Mesenchymal stem cell (in vitro differentiated cells and primary cell): ENCODE measurements at regions not wholly inside any gene's neighbourhood (a gene's known extent, or its start where the extent isn't known, plus 50 kb on each side); places are given as distances from the start of the nearest gene placed in this dataset.
A peak's percentile ranks its signal among the peaks of the same experiment; 100 is the strongest.

ENCODE experiments used
- DNase-seq: peaks from one replicate; pipeline ENCODE4 v3.0.0-alpha.2; 2013
- H2AFZ ChIP-seq: one replicate; pipeline ENCODE4 v1.6.1; 2013; ENCODE audit warnings: low read depth, mild to moderate bottlenecking, control low read depth, inconsistent platforms, low read length, moderate library complexity
- H2AK5ac ChIP-seq: 2 replicates; pipeline ENCODE4 v1.6.1; 2013; ENCODE audit warnings: low read length, moderate library complexity, mild to moderate bottlenecking, inconsistent platforms; ENCODE audit not compliant: severe bottlenecking
- H2BK120ac ChIP-seq: one replicate; pipeline ENCODE4 v1.6.1; 2013; ENCODE audit warnings: low read depth, mild to moderate bottlenecking, inconsistent platforms, low read length, moderate library complexity
- H2BK12ac ChIP-seq, 2 experiments: one replicate each; pipeline ENCODE4 v1.6.1; 2013; ENCODE audit warnings: inconsistent platforms in 2 of 2, low read length in 2 of 2, mild to moderate bottlenecking in 2 of 2, moderate library complexity in 2 of 2, control low read depth in 1 of 2
- H2BK15ac ChIP-seq: one replicate; pipeline ENCODE4 v1.6.1; 2013; ENCODE audit warnings: mild to moderate bottlenecking, low read depth, inconsistent platforms; ENCODE audit not compliant: poor library complexity, severe bottlenecking
- H2BK5ac ChIP-seq: 2 replicates; pipeline ENCODE4 v1.6.1; 2013; ENCODE audit warnings: low read depth, mild to moderate bottlenecking, low read length, control low read depth, inconsistent platforms; ENCODE audit not compliant: poor library complexity, severe bottlenecking
- H3K14ac ChIP-seq, 2 experiments: one replicate each; pipeline ENCODE4 v1.6.1; 2013; ENCODE audit warnings: inconsistent platforms in 2 of 2, low read length in 2 of 2, control low read depth in 1 of 2, mild to moderate bottlenecking in 1 of 2, moderate library complexity in 1 of 2
- H3K18ac ChIP-seq, 2 experiments: one replicate each; pipeline ENCODE4 v1.6.1; 2013; ENCODE audit warnings: inconsistent platforms in 2 of 2, low read length in 2 of 2, control low read depth in 1 of 2, low read depth in 1 of 2, mild to moderate bottlenecking in 1 of 2
- H3K23ac ChIP-seq, 2 experiments: one replicate each; pipeline ENCODE4 v1.6.1; 2013; ENCODE audit warnings: inconsistent platforms in 2 of 2, low read length in 2 of 2, mild to moderate bottlenecking in 2 of 2, moderate library complexity in 2 of 2, control low read depth in 1 of 2
- H3K27ac ChIP-seq: 2 replicates; pipeline ENCODE4 v1.5.1; 2013; ENCODE audit warnings: mild to moderate bottlenecking, moderate library complexity, low read length, control low read depth, inconsistent platforms; ENCODE audit not compliant: poor library complexity, severe bottlenecking
- H3K27me3 ChIP-seq, 2 experiments: 2 replicates each; pipeline versions ENCODE4 v1.6.1 to v1.7.0; 2013; ENCODE audit warnings: low read length in 2 of 2, mild to moderate bottlenecking in 2 of 2, moderate library complexity in 2 of 2, control low read depth in 1 of 2, inconsistent platforms in 1 of 2; ENCODE audit not compliant: control insufficient read depth in 1 of 2, insufficient read depth in 1 of 2
- H3K36me3 ChIP-seq, 2 experiments: 2 replicates each; pipeline versions ENCODE4 v1.6.1 to v1.7.0; 2013; ENCODE audit warnings: low read length in 2 of 2, control low read depth in 1 of 2, inconsistent platforms in 1 of 2, low read depth in 1 of 2, mild to moderate bottlenecking in 1 of 2; ENCODE audit not compliant: insufficient read depth in 2 of 2, control insufficient read depth in 1 of 2
- H3K4ac ChIP-seq, 2 experiments: one replicate each; pipeline ENCODE4 v1.6.1; 2013; ENCODE audit warnings: inconsistent platforms in 2 of 2, low read length in 2 of 2, mild to moderate bottlenecking in 2 of 2, moderate library complexity in 2 of 2, control low read depth in 1 of 2, low read depth in 1 of 2
- H3K4me1 ChIP-seq: 2 replicates; pipeline ENCODE4 v1.6.1; 2013; ENCODE audit warnings: low read depth, low read length, control low read depth; ENCODE audit not compliant: control insufficient read depth, insufficient read depth
- H3K4me2 ChIP-seq: 2 replicates; pipeline ENCODE4 v1.6.1; 2013; ENCODE audit warnings: low read length, mild to moderate bottlenecking, inconsistent platforms; ENCODE audit not compliant: poor library complexity, severe bottlenecking
- H3K4me3 ChIP-seq, 2 experiments: 2 replicates each; pipeline versions ENCODE4 v1.5.1 to v1.7.0; 2013; ENCODE audit warnings: low read length in 2 of 2, mild to moderate bottlenecking in 2 of 2, control low read depth in 1 of 2, low read depth in 1 of 2; ENCODE audit not compliant: insufficient read depth in 1 of 2
- H3K79me1 ChIP-seq: replicated peaks from 2 replicates; pipeline ENCODE4 v1.6.1; 2013; ENCODE audit warnings: mild to moderate bottlenecking, control low read depth, low read length, inconsistent platforms; ENCODE audit not compliant: poor library complexity, severe bottlenecking
- H3K9ac ChIP-seq: 2 replicates; pipeline ENCODE4 v1.7.0; 2013; ENCODE audit warnings: mild to moderate bottlenecking, low read length, moderate library complexity
- H3K9me3 ChIP-seq: 2 replicates; pipeline ENCODE4 v1.7.0; 2013; ENCODE audit warnings: mild to moderate bottlenecking, low read length; ENCODE audit not compliant: control insufficient read depth
- H4K8ac ChIP-seq: one replicate; pipeline ENCODE4 v1.6.1; 2013; ENCODE audit warnings: inconsistent platforms, mild to moderate bottlenecking, low read length, moderate library complexity
- H4K91ac ChIP-seq: one replicate; pipeline ENCODE4 v1.6.1; 2013; ENCODE audit warnings: mild to moderate bottlenecking, low read length, inconsistent platforms
- WGBS: methylation state at CpG from one replicate; pipeline ENCODE4 v1.1.7; 2013; ENCODE audit warnings: mixed read lengths; 5-methylcytosine and 5-hydroxymethylcytosine counted together

GRCh38 chr2:14524041-14524802, 108.3 kb upstream of the LRATD1 start:
- no peak overlapping the region for H3K4me2 ChIP-seq

DNA sequence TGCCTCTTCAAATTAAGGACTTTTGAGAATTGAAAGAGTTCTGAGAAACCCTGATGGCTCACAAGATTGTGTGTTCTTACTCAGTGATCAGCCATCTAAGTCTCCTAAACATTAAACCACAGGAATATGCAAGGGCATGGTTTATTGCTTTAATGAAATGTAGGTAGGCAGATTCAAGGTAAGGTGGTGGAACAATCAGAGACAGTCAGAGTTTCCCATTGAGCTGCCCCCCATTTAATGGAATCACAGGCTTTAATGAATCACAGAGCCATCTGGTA, 107.8 kb upstream of the LRATD1 start:
- H3K79me1 ChIP-seq: no peaks in the 10 kb centered on the region
- no peak overlapping the region for H2AK5ac ChIP-seq
- H2AFZ ChIP-seq: no peak overlapping the region
- H3K9ac ChIP-seq: no peak overlapping the region
- H3K14ac ChIP-seq: no peak overlapping the region
- H3K23ac ChIP-seq: no peak overlapping the region
- no peaks in the 10 kb centered on the region for H3K36me3 ChIP-seq
- H3K4me2 ChIP-seq: no peak overlapping the region
- no peaks in the 10 kb centered on the region for H3K4me1 ChIP-seq
- no peaks in the 10 kb centered on the region for H3K27me3 ChIP-seq
- no peak overlapping the region for H2BK12ac ChIP-seq
- H2BK15ac ChIP-seq: no peak overlapping the region
- no peak overlapping the region for H3K4ac ChIP-seq
- no peak overlapping the region for H4K8ac ChIP-seq
- no peaks in the 10 kb centered on the region for H3K9me3 ChIP-seq
- no peak overlapping the region for H4K91ac ChIP-seq
- H2BK120ac ChIP-seq: no peak overlapping the region
- H2BK5ac ChIP-seq: no peak overlapping the region
- H3K18ac ChIP-seq: no peak overlapping the region
- H3K27ac ChIP-seq: no peak overlapping the region
- peak; percentile 8 for DNase-seq
- no peak overlapping the region for H3K4me3 ChIP-seq

More at GRCh38 chr2:14524041-14524802, 108.3 kb upstream of the LRATD1 start:
- Histone ChIP-seq H3K14ac (no peak overlapping the region), H3K4me1 (no peaks in the 10 kb centered on the region), H2BK12ac (no peak overlapping the region), H3K18ac (no peak overlapping the region), H4K91ac (no peak overlapping the region), H2BK120ac (no peak overlapping the region), H2AK5ac (no peak overlapping the region), H4K8ac (no peak overlapping the region), H3K79me1 (no peaks in the 10 kb centered on the region), H3K23ac (no peak overlapping the region), H3K4me3 (no peak overlapping the region), H2BK15ac (no peak overlapping the region), H3K9me3 (no peaks in the 10 kb centered on the region), H2AFZ (no peak overlapping the region), H3K27ac (no peak overlapping the region), H3K4ac (no peak overlapping the region), H3K27me3 (no peaks in the 10 kb centered on the region), H3K9ac (no peak overlapping the region), H2BK5ac (no peak overlapping the region), H3K36me3 (no peaks in the 10 kb centered on the region)
- peak; percentile 54 for DNase-seq
- 75% methylated on average over 6 of the region's 7 CpGs for WGBS

- H3K4me3 ChIP-seq: no peak overlapping the region
- WGBS: 91% methylated on average over 3 of the region's 3 CpGs
- no peak overlapping the region for H2BK5ac ChIP-seq
- H3K4me2 ChIP-seq: no peak overlapping the region
- H3K36me3 ChIP-seq: no peaks in the 10 kb centered on the region
- H3K9ac ChIP-seq: no peak overlapping the region
- H3K18ac ChIP-seq: no peak overlapping the region
- H3K4ac ChIP-seq: no peak overlapping the region
- H4K91ac ChIP-seq: no peak overlapping the region
- H3K14ac ChIP-seq: no peak overlapping the region
- no peak overlapping the region for H2BK15ac ChIP-seq
- H3K9me3 ChIP-seq: no peaks in the 10 kb centered on the region
- H2BK120ac ChIP-seq: no peak overlapping the region
- H3K79me1 ChIP-seq: no peaks in the 10 kb centered on the region
- H2BK12ac ChIP-seq: no peak overlapping the region
- H3K27ac ChIP-seq: no peak overlapping the region
- H2AK5ac ChIP-seq: no peak overlapping the region
- H3K27me3 ChIP-seq: no peaks in the 10 kb centered on the region
- no peak overlapping the region for H2AFZ ChIP-seq
- no peak for DNase-seq
- H3K4me1 ChIP-seq: no peaks in the 10 kb centered on the region
- H4K8ac ChIP-seq: no peak overlapping the region
- no peak overlapping the region for H3K23ac ChIP-seq
Measured at GRCh38 chr2:14530506-14530905, 102.0 kb upstream of the LRATD1 start.

DNA sequence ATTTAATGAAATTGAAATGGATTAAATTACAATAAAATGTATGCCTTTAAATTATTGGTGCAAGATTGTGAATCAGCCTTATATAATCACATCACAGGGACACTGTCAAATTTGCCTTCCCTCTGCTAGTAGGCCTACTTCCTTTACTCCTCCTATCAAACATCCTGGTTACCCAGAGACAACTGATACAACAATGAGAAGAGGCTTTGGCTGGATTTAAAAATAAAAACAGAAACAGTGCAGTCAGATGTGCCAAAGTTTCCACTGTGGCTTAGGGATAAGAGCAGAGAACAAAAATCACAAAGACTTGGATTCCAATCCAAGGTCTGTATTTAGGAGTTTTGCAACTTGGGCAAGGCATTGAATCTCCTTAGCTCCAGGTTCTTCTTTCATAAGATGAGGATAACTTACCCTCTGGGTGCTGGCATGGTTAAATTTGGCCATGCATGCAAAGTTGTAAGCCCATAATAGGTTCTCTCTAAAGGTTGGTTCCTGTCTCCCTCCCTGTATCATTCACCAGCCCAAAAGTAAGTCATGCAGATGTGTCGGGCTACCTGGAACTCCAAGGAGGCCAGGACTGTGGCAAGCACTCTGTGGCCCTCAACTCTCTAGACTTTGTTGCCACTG, 99.3 kb upstream of the LRATD1 start:
- H3K27me3 ChIP-seq: no peaks in the 10 kb centered on the region
- no peak overlapping the region for H2BK5ac ChIP-seq
- H3K4me2 ChIP-seq: no peak overlapping the region
- H3K18ac ChIP-seq: no peak overlapping the region
- no peak overlapping the region for H3K14ac ChIP-seq
- H3K9me3 ChIP-seq: no peaks in the 10 kb centered on the region
- no peaks in the 10 kb centered on the region for H3K4me1 ChIP-seq
- H3K79me1 ChIP-seq: no peaks in the 10 kb centered on the region
- H2AFZ ChIP-seq: no peak overlapping the region
- H3K36me3 ChIP-seq: no peaks in the 10 kb centered on the region
- 54% methylated on average over 1 of the region's 1 CpG for WGBS
- H4K91ac ChIP-seq: no peak overlapping the region
- H2AK5ac ChIP-seq: no peak overlapping the region
- no peak overlapping the region for H3K27ac ChIP-seq
- no peak overlapping the region for H2BK15ac ChIP-seq
- no peak overlapping the region for H3K9ac ChIP-seq
- no peak overlapping the region for H4K8ac ChIP-seq
- no peak overlapping the region for H2BK12ac ChIP-seq
- no peak overlapping the region for H3K4me3 ChIP-seq
- DNase-seq: no peak
- no peak overlapping the region for H2BK120ac ChIP-seq
- H3K4ac ChIP-seq: no peak overlapping the region
- H3K23ac ChIP-seq: no peak overlapping the region
